ENCODE measurements at regions not wholly inside any gene's neighbourhood (a gene's known extent, or its start where the extent isn't known, plus 50 kb on each side); places are given as distances from the start of the nearest gene placed in this dataset.

GRCh38 chr2:116669782-116670181 is 1144.7 kb upstream of the DDX18 start:
- no peak for TF ChIP-seq CTCF (conservative IDR thresholded peaks at IDR 0.05; ENCODE audit: low read length)
- TF ChIP-seq EZH2phosphoT487 (IDR thresholded peaks at IDR 0.05; ENCODE audit: borderline replicate concordance, low read depth, low read length), result no peak
